GM18520 (cell line): ENCODE measurements at regions not wholly inside any gene's neighbourhood (a gene's known extent, or its start where the extent isn't known, plus 50 kb on each side); places are given as distances from the start of the nearest gene placed in this dataset.

ENCODE experiments used
- ATAC-seq: cut with Tn5 transposase; IDR thresholded peaks from one replicate; pipeline ENCODE4 v1.9.1; 2021; ENCODE audit not compliant: unreplicated experiment

DNA sequence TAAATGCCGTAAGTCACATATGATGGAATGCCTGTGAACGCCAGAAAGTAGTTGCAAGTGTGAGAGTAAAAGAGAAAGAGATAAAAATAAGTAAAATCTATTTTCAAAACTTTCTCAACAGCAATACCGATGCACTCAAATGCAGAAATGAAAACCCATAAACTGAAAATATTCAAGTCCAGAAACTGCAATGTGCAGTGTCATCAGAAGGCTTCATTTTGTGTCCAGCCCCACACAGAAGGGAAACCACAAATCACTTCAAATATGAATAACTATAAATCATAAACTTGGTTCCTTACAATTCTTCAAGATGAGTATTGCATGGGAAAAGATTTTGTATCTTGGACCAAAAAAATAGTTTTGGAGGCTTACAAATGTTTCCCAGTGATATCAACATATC, 375.2 kb upstream of the ANO5 start:
- ATAC-seq: no peak

DNA sequence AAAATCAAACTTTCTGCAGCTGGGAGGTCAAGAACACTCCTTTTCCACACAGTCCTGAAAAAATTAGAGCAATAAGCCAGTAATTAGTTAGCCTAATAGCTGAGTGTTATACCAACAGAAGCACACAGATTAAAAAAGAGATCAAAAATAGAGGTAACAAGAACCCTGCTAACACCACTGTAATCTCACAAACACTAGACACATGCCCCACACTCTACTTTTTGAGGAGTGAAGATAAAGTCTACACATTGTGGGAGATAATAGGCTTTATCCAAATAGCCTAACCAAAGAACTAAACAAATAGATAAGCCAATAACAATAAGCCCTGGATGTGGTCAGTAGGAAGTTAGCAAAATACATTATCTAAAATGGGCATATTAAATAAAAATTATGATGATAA, 372.7 kb upstream of the ANO5 start:
- ATAC-seq: no peak

DNA sequence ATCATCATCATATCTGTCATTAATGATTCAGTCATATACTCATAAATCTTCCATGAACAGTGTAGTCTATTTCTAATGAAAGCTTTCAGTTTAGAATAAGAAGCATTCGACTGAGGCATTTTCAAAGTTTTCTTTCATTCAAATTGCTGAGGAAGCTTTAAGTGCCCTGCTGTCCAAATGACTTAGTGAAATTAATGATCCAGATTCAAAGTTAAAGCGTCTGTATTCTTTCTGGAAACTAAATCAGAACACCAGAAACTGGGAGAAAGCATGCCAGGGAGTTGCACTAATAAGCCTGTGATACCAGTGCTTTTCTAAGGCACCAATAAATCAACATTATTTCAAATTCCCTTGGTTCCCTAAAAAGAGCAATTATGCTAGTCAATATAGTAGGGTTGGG, 367.8 kb upstream of the ANO5 start:
- no peak for ATAC-seq

DNA sequence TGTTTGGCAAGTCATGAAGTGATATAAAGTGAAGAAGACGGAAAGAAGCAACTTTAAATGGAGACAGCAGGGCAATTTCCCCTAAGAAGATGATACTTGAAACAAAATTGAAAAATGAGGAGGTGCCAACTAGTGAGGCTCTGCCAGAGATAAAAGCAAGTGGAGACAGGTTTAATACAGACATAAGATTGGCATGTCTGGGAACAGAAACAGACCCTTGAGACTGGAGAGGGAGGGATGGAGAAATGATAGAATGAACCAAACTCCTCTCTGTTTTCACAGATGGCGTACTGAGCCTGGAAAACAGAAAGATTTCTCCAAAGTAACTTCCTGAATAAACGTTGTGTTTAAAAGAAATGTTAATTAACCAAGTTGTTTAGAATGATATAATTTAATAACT, 354.5 kb upstream of the ANO5 start:
- no peak for ATAC-seq

DNA sequence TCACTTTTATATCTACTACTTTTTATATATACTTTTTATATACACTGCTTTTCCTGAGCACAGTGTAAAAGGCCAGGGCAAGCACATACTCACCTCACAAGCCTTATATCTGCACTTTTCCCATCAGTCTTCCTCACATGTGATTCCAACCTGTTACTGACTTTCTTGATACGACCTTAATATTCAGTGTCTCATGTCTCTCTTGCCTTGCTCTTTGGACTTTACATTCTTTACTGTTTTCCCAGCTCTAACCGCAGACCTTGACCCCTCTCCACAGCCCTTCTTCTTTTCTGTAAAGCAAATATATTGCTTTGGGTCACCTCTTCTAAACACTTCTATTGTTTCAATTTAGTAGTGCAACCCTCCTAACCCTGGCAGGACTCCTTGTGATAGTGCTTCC, 353.1 kb upstream of the ANO5 start:
- no peak for ATAC-seq

DNA sequence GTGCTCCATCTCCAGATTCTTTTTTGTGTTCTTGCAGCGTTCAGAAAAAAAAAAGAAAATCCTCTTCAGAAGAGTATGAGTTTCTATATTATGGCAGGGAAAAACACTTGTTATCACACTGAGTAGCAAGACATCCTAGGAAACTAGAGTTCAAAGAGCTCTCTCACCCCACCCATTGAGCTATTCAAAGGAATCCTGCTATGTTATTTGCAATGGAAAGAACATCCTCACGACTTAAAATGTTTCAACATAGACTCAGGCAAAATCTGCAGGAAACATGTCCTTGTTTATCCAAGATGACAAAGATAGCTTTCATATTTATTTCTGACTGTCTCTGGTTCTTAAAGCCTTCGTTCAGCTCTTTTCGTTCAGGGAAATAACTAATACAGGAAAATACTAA, 331.6 kb upstream of the ANO5 start:
- no peak for ATAC-seq

DNA sequence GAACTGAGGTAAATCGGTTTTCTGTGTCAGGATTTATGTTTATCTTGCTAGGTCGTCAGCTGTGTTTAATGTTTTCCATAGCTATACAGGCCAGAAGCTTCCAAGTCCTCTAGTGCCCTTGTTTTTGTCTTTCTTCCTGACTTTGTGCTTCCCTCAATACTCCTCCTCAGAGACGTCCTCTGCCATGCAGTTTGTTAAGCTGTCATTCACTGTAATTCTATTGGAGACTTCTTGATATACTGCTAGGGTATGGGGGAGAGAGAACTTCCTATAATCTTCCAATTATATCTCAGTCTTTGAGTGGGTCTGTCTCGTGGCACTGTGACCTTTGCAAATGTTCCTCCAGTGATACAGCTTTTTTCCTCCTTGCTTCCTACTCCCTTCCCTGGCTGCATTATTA, 327.3 kb upstream of the ANO5 start:
- no peak for ATAC-seq

DNA sequence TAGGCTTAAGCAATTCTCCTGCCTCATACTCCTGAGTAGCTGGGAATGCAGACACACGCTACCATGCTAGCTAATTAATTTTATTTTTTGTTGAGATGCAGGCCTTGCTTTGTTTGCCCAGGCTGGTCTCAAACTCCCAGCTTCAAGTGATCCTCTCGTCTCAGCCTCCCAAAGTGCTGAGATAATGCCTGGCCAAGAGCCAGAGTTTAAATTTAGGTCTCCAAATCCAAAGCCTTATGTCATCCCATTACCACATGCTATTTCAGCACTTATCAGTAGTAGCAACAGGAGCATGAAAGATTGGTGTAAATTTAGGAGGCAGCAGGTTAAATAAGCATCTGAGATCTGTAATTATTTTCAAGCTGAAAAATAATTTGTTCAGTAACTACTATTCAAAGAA, 326.1 kb upstream of the ANO5 start:
- ATAC-seq: no peak

DNA sequence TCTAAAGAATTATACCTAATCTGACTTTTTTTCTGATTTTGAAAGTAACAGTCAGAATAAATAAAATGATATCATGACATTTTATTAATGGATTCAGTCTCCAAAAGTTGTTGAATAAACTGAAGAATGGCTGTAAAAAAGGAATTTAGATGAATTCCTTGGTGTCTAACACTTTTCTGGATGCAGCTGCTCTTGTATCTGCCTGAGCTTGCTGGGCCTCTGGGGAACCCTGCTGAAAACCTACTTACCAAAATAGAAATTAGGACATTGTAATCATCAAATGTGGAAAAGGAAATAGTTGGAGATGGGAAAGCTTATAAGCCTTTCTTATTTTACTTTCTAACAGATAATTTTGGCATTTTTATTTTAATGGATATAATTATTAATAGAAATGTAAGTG, 315.7 kb upstream of the ANO5 start:
- ATAC-seq: no peak

DNA sequence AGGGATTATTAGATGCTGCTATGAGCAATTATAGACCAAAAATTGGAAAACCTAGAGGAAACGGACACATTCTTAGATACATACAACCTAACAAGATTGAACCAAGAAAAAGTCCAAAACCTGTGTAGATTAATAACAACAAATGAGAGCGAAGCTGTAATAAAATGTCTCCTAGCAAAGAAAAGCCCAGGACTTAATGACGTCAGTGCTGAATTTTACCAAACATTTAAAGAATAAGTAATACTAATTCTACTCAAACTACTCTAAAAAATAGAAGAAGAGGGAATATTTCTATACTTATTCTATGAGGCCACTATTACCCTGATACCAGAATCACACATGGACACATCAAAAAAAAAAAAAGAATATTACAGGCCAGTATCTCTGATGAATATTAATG, 309.5 kb upstream of the ANO5 start:
- ATAC-seq: no peak

DNA sequence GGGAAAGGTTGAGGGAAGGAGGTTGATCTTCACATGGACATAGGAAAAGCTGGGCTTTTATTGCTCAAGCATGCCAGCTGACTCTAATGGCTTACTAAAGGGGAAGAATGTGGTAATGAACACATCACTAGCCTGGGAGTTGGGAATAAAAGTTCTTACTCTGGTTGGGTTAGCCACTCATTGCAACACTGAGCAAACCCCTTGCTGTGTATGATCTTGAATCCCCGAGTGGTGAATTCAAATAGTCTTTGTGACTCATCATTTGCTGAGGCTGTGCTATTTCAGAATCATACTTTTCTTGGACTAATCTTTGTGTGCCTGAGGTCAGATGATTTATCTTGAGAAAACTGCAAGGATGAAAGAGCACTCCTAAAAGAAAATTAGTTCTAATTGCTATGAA, 304.1 kb upstream of the ANO5 start:
- ATAC-seq: no peak

DNA sequence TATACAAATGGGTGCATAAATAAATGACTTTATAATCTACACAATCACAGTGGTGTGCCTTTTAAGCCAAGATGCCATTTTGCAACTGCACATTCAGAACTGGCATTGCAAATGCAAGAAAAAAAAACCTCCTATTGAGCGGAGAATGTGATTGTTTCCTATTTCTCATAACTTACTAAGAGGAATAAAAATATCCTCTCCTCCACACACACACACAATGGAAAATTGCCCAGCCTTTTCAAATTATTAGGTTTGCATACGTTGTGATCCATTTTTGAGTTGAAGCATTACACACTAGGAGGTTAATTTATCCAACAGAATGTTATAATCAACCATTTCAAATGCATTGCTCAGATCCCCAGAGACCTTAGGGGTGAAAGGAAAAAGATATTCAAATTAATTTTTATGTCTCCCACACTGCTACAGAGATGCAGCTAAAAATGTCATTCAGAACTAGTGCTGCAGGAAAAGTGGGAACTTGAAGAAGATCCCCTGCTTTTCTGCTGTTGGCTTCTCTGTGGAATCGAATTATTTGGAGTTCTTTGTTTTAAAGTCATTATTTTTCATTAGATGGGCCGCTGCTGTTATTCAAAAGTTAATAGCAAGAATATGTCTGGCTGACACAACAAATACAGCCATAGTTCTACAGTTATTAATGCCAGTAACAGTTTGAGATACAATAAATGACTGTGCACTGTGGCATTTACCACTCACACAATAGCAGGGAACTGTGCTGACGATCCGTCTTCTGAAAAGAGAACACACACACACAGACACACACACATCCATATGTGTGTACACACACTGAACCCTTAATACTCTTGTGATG, 299.9 kb upstream of the ANO5 start:
- ATAC-seq: no peak

DNA sequence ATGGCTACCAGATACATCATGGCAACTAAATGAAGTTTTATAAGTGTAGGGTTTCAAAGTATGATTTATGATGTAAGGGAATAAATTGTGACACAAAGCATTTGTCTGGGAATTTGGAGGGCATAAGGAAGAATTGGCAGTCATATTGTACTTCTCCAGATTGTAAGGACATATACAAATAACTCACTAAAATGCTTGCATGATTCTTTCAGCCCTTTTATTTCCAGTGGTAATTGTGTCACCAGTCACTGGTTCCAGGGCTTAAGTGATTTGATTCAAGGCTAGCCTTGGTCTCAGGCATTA, 299.4 kb upstream of the ANO5 start:
- no peak for ATAC-seq

DNA sequence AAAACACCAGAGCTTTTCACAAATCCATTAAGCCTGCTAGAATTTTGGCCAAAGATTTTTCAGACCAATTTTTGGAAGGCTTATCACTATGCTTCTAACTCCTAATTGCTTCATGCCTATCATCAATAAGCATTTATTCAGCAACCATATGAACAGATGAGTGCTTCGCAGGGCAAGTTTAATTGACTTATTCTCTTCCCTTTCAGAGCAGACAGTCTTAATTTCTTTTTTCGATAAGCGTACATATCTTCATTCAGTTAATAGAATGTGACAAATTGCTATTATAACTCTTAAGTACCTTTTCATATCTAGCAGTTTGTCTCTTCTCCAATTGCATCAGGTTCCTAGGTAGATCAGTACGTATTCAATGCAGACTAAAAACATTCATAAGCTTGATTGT, 298.4 kb upstream of the ANO5 start:
- no peak for ATAC-seq

DNA sequence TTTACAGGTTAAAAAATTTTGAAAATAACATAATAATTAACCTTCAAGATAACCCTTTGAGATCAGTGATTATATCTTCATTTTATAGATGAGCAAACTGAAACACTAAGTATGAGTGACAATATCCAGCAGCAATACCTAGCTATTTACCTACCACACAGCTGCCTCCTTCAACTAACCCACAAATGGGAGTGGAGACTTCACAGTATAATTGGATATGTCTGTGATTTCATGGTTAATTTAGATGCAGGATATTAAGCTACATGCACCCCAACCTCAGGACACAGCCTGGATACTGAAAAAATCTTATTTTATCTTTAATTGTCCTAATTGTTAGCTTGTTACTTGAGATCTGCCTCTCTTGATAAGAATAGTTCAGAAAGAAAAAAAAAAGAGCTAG, 297.2 kb upstream of the ANO5 start:
- ATAC-seq: no peak

DNA sequence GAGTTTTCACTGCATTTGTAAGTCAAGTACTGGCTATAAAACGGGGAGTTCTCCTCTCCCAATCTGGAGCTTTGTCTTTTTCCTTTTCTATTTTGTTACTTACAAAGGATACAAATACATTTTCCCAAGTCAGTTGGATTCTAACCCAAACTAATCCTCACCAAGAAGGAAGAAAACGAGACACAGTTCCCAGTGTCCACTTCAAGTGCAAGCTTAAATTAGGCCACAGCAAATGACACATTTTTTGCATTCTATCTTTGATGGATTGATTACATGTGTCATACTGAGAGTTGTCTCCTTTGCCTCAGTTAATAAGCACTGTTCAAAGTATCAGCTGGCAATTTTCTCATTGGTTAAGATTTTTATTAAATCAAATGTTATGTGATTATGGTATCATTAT, 296.7 kb upstream of the ANO5 start:
- no peak for ATAC-seq

DNA sequence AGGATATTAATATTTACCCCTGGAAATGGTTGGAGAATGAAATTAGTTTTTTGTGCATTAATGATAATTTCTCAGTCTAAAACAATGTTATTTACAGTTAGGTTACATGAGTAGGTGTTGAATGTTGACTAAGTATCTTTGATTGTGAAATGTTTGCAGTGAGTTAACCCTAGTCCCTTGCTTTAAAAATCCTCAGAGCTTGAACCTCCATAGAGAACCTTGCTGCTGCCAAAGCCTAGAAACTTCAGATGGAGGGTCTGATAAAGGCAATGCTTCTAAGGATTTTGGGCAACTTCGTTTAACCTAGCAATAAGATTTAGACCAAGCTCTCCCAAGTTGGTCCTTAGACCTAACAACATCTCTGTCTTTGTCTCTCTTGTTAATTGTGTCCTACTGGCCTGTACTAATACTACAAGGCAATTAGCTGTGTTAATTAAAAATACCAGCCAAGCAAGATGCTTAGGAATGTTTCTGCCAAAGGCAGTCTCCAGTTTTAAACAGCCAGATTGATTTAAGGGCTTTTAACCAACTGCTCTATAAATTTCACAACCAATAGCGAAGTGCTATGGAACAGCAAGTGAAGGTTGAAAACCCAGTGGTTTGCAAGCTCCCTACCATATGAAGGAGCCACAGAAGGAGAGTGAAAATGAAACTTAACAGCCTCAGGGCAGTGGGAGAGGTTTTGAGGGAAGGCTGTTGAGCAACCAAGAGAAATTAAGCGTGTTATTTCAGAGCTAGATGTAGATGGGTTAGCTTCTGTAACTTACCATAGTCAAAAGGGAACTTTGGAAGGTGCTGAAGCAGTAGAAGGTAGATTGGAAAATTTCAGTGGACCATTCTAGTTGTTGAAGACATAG, 295.9 kb upstream of the ANO5 start:
- no peak for ATAC-seq

DNA sequence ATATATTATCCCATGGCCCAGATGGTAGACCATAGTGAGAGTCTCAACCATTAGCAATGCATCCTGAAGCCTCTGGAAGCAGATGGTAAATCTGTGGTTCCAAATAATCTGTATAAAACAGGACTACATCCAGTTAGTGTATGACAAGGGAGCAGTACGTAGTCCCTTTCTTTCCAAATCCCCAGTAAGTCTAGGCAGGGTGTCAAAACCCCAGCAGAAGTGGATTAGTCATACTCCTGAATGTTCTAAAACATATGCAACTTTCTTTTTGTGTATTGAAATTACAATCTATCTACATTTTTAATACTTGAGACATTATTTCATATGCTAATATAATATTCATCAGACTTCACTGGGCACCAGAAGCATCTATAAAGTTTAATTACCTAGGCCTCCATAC, 295.1 kb upstream of the ANO5 start:
- no peak for ATAC-seq

DNA sequence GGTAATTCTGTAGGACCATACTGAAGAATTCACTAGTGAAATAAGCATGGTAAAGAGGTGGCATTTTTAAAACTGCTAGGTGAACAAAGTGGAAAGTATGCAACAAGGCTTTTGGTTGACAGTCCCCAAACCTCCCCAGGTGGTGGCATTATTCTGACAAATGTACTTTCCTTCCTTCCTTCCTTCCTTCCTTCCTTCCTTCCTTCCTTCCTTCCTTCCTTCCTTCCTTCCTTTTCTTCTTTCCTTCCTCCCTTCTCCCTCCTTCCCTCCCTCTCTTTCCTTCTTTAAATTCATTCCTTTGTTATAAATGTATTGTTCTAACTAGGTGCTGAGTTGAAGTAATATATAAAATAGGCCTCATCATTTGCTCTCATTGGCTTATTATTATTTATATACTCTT, 284.7 kb upstream of the ANO5 start:
- no peak for ATAC-seq

DNA sequence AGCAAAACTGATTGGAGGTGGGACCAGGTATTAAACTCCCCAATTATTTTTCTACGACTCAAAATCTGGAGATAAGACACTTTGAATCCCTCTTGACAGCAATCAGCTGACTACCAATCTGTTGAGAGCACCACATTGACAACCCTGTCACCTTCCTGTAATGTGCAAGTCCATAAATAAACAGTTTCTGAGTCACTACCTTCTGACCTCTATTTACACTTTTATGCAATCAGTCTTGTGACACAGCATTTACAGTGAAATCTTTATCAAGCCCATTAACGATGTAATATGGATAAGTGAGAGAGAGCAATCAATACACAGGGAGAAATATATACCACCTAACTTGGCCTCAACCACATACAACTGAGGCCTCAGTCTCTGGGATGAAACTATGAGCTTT, 283.7 kb upstream of the ANO5 start:
- no peak for ATAC-seq

DNA sequence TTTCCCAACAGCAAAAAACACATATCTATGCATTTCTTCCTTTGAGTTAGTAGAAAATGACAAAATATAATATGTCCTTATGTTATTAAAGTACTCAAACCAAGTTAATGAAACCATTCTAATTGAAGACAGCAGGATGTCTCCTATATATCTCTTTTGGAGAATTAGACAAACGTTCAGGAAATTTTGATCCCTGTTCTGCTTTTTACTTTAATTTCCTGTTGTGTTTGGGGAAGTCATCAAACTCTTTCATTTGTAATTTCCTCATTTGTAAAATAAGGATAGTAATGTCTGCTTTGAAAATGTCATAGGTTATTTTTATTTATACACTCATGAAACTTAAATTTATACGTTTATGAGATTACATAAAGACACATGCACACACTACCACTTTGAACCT, 281.8 kb upstream of the ANO5 start:
- ATAC-seq: no peak

DNA sequence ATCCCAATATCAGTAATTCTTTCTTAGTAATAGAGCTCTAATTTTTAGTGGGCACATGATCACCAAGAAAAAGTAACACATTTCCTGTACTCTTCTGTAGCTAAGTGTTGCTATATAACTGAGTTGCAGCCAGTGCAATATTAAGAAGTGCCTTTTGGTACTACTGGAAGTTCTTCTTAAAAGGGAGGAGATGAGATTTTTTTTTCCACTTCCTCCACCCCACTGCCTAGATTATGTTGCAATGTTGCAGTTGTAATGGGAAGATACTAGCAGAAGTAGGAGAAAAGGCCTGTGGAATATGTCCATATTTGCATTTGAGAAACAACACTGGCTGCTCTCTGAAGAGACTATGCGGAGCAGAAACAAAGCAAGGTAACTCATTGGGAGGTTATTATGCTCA, 280.6 kb upstream of the ANO5 start:
- no peak for ATAC-seq

DNA sequence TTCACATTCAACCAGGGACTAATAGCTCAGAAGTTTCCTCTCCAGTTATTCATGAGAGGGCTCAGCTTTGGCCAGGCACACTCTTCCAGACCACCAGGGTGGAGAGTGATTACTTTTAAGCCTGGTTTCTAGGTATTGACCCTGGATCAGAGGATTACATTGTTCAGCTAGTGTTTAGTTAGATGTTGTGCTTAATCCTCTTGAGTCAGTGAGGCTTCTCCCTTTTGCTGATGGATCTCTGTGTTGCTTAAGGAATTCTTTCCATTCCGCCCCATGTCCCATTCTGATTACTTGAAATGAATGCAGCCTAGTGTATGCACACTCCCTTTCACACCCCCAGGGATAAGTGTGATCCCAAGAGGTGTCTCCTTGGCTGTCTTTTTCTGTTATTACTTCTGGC, 271.7 kb upstream of the ANO5 start:
- ATAC-seq: no peak
